OCI-LY7 (cell line): ENCODE measurements at regions not wholly inside any gene's neighbourhood (a gene's known extent, or its start where the extent isn't known, plus 50 kb on each side); places are given as distances from the start of the nearest gene placed in this dataset.

Source experiments
- CTCF ChIP-seq: fragments of 200-600 bp; sonication (generic); conservative IDR thresholded peaks from 2 replicates; pipeline ENCODE4 v1.5.1; 2014; ENCODE audit warnings: mild to moderate bottlenecking, antibody characterized with exemption, low read length, moderate library complexity, mixed read lengths
- EZH2phosphoT487 ChIP-seq: fragments of 200-600 bp; sonication (generic); IDR thresholded peaks from 2 replicates; pipeline ENCODE4 v1.6.1; 2018; ENCODE audit warnings: low read depth, borderline replicate concordance, mild to moderate bottlenecking, mixed run types, antibody characterized with exemption, low read length, moderate library complexity, mixed read lengths

DNA sequence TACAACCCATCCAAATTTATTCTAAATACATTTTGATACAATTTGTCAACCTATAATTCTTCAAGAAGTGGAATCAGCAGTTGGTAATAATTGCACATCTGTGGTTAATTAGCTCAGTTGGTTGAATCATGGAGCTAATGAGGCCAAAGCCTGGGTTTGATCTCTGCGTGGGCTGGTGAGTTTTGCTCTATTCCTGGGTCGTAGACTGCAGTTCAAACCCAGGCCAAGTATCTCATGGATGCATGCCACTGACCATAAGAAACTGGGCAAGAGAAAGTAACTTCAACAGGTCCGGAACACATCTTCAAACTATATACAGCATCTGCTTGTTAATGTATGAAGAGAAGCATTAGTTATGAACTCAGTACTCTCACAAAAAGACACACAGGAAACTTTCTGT, 779.7 kb downstream of the USP25 start:
- TF ChIP-seq CTCF, result no peak
- no peak for TF ChIP-seq EZH2phosphoT487
